ENCODE measurements at regions not wholly inside any gene's neighbourhood (a gene's known extent, or its start where the extent isn't known, plus 50 kb on each side); places are given as distances from the start of the nearest gene placed in this dataset.

GRCh38 chr2:3962719-3963118 lies 259.3 kb downstream of the DCDC2C start:
- no peak for FAIRE-seq

- FAIRE-seq, result no peak
Measured at GRCh38 chr2:3965211-3965610, 261.8 kb downstream of the DCDC2C start.

GRCh38 chr2:3965953-3966352 lies 262.6 kb downstream of the DCDC2C start:
- FAIRE-seq, result no peak

GRCh38 chr2:3966470-3966869 lies 263.1 kb downstream of the DCDC2C start:
- no peak for FAIRE-seq

GRCh38 chr2:3968736-3969135 lies 265.4 kb downstream of the DCDC2C start:
- no peak for FAIRE-seq

GRCh38 chr2:3970791-3971651 lies 267.6 kb downstream of the DCDC2C start:
- FAIRE-seq, result no peak

GRCh38 chr2:3971652-3972192 lies 268.3 kb downstream of the DCDC2C start:
- no peak for FAIRE-seq

- no peak for FAIRE-seq
Measured at GRCh38 chr2:3972377-3972776, 269.0 kb downstream of the DCDC2C start.

- FAIRE-seq, result no peak
Measured at GRCh38 chr2:3974765-3975164, 271.4 kb downstream of the DCDC2C start.

- no peak for FAIRE-seq
Measured at GRCh38 chr2:3981446-3981987, 278.1 kb downstream of the DCDC2C start.

- no peak for FAIRE-seq
Measured at GRCh38 chr2:3982160-3982559, 278.8 kb downstream of the DCDC2C start.

- FAIRE-seq, result no peak
Measured at GRCh38 chr2:3986063-3986462, 282.7 kb downstream of the DCDC2C start.

- no peak for FAIRE-seq
Measured at GRCh38 chr2:3986530-3987258, 283.3 kb downstream of the DCDC2C start.

- FAIRE-seq, result no peak
Measured at GRCh38 chr2:4002841-4003403, 299.5 kb downstream of the DCDC2C start.

GRCh38 chr2:4012197-4012596 lies 308.8 kb downstream of the DCDC2C start:
- FAIRE-seq, result no peak

GRCh38 chr2:4018535-4018934 lies 315.2 kb downstream of the DCDC2C start:
- no peak for FAIRE-seq

- FAIRE-seq, result no peak
Measured at GRCh38 chr2:4020153-4020552, 316.8 kb downstream of the DCDC2C start.

GRCh38 chr2:4020649-4021048 lies 317.3 kb downstream of the DCDC2C start:
- FAIRE-seq, result no peak

- no peak for FAIRE-seq
Measured at GRCh38 chr2:4024605-4025004, 321.2 kb downstream of the DCDC2C start.

GRCh38 chr2:4029081-4029480 lies 325.7 kb downstream of the DCDC2C start:
- FAIRE-seq, result no peak

GRCh38 chr2:4039896-4040295 lies 336.5 kb downstream of the DCDC2C start:
- no peak for FAIRE-seq

- no peak for FAIRE-seq
Measured at GRCh38 chr2:4047961-4048891, 344.9 kb downstream of the DCDC2C start.

All from endometrium (tissue), 2 donors.